ENCODE measurements at regions not wholly inside any gene's neighbourhood (a gene's known extent, or its start where the extent isn't known, plus 50 kb on each side); places are given as distances from the start of the nearest gene placed in this dataset.

DNA sequence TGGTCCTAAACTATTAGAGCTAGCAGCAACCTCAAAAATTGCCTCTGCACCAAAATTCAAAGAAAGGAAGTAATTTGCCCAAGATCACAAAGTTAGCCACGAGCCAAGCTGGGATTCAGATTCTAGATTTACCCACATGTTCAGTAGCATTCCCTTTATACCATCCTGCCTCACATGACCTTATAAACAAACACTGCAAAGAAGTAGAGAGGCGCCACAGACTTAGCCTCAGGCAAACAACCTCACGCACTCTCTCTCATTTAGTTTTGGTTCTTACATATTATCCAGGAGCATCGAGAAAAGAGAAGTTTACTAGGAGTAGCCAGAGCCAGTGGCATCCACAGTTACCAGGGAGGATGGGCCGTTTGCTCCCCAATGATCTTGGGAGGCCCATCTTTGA is 226.6 kb downstream of the OSR1 start:
- no peak for DNase-seq

GRCh38 chr2:19128148-19128547 is 230.3 kb downstream of the OSR1 start:
- no peak for DNase-seq

- DNase-seq: no peak
Measured at GRCh38 chr2:19127616-19128015, 230.8 kb downstream of the OSR1 start.

GRCh38 chr2:19125901-19126680 is 232.3 kb downstream of the OSR1 start:
- DNase-seq: no peak

GRCh38 chr2:19124135-19124534 is 234.3 kb downstream of the OSR1 start:
- no peak for DNase-seq

DNA sequence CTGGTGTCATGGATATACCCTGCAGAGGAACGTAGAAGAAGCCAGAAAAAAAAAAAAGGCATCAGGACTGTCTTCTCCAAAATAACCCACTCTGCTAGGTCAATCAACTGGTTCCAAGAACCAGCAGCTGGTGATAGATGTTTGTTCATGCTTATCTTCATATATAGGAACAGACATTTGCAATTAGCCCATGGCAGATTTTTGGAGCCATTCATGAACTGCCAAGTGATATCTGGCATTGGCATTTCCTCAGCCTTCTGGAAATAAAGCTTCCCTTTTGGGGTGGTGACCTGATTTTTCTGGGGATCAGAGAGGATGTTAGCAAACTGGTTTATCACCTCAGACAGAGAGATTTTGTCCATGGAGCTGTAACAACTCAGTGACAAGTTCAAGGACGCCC is 234.9 kb downstream of the OSR1 start:
- DNase-seq: no peak

GRCh38 chr2:19122220-19122619 is 236.2 kb downstream of the OSR1 start:
- DNase-seq: no peak

DNA sequence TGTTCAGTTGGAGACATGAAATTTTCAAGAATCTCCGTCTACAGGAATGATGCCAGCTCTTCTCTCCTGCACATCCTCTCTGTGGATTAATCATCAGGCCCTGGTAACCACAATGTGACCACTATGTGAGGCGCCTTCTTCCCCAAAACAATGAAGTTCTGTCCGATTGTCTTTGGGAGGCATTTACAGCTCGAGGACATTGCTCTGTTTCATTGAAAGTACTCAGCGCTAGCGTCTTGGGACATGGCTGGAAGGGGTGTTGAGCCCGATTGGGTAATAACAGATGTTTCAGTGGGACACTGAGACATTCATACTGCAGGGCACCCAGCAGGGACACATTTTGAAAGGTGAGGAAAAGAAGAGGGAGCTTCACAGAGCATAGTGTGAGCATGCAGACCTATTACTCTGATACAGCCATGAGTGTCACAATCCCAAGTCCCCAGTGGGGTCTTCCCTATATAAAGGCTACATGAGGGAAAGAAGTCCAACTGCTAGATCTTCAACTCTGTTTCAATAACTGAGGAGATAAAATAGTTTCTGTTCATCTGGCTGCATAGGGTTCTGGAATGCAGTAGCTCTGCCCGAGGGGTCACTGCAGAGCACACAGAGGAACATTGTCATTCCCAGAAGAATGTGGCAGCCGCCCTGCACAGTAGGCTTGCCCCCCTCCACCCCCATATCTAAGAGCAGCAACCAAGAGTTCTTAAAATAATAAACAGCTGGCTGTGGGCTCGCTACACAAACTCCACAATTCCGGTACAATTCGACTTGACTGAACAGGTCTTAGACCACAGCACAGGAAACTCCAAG is 237.3 kb downstream of the OSR1 start:
- no peak for DNase-seq

GRCh38 chr2:19120181-19120580 is 238.2 kb downstream of the OSR1 start:
- no peak for DNase-seq

- no peak for DNase-seq
Measured at GRCh38 chr2:19119326-19120001, 239.0 kb downstream of the OSR1 start.

DNA sequence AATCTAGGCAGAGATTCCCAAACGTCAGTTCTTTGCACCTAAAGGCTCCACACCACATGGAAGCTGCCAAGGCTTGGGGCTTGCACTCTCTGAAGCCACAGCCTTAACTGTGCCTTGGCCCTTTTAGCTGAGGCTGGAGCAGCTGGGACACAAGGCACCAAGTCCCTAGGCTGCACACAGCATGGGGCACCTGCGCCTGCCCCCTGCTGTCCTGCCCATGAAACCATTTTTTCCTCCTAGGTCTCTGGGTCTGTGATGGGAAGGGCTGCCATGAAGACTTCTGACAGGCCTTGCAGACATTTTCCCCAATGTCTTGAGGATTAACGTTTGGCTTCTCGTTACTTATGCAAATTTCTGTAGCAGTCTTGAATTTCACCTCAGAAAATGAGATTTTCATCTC is 241.5 kb downstream of the OSR1 start:
- no peak for DNase-seq

- no peak for DNase-seq
Measured at GRCh38 chr2:19114754-19115231, 243.6 kb downstream of the OSR1 start.

GRCh38 chr2:19114126-19114525 is 244.3 kb downstream of the OSR1 start:
- DNase-seq: no peak

DNA sequence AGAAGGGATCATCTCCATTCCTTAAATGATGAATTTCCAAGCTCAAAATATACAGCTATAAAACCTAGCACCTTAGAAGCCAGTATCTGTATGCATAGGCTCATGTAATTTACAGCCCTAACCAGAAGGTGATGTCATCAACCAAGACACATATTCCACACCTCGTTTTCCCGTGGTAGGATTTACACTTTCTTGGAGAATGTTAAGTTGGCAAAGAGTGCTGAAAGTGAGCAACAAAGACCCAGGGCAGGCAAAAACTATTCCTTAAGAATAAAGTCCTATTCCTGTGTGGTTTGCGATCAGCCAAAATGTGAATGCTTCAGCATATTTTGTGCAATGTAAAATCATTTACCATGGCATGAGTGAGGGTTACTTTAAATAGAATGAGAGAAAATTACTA is 247.1 kb downstream of the OSR1 start:
- DNase-seq: no peak

DNA sequence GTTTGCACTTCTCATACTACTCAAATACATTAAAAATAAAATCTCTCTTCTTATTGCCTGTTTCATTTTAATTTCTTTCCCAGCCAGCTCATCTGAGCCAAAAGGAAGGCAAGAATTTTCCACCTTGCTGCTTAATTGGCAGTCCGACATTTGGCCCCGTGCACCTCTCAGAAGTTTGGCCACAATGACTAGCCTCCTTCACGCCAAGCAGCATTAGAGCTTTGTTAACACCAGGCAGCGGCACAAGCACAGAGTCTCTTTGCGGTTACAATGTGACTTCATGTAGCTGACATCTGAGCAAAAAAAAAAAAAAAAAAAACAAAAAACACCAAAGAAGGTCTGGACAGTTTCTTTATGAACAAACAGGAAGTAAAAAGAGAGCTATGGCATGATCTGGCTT is 248.9 kb downstream of the OSR1 start:
- DNase-seq: no peak

DNA sequence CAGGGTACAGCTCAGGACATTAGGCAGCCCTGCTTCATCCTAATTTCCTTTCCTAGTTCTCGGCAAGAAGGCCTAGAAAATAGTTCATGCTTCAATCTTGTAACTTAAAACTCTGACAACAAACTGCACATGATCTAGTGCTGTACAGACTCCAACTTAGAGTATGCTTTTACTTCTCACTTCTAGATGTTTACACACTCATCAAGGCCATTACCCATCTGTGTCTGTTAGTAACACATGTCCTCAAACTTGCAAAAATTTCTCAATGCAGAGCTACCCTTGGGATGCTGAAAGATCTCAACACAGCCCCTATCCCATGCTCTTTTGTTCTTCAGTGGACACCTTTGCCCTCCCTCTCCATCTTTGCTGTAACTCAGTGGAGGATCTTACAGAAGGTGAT is 252.0 kb downstream of the OSR1 start:
- DNase-seq: no peak

GRCh38 chr2:19104503-19104902 is 253.9 kb downstream of the OSR1 start:
- DNase-seq: no peak

DNA sequence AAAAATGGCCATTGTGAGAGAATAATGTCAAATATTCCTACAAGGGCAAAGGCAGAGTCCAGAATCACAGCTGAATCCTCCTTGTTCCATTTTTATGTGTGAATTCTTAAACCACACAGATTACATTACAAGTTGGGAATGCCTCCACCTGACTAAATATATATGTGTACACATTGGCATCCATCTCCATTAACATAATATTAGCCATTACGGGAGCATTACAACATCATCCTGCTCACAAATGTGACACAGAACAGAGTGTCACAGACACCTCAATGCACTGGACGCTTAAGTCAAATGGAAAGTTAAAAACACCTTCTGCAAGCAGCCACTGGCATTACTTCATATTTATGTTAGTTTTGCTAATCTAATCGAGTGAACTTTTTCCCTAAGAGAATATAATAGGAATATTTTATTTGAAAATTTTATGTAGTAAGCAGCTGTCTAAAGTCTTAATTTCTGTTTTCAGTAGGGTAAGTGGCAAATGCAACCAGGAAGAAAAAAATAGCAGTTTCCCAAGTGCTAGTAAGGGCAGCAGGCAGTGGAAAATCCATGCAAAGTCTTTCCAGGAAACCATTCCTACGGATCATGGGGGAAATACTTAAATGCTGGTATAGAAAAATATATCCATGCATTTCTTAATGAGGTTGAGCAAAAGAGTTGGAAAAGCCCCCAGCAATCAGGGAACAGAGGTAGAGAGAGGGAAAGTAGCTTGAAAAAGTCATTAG is 255.6 kb downstream of the OSR1 start:
- no peak for DNase-seq

DNA sequence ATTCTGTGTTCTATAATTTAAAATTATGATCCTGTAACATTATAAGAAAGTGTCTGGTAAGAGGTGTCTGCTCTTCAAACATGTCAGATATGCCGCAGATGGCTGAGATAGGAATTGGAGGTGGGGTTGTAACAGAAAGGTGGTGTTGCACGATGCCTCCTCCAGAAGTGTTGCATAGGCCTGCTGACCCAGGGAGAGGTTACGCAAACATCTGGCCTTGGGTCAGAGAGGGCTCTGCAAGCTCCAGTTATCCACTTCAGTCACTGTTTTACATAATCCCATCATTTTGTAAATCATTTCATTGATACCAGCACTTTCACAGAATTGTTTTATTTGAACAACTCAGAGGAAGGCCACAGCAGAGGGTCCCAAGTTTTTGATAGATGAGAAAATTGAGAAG is 256.5 kb downstream of the OSR1 start:
- no peak for DNase-seq

- no peak for DNase-seq
Measured at GRCh38 chr2:19100570-19100969, 257.9 kb downstream of the OSR1 start.

DNA sequence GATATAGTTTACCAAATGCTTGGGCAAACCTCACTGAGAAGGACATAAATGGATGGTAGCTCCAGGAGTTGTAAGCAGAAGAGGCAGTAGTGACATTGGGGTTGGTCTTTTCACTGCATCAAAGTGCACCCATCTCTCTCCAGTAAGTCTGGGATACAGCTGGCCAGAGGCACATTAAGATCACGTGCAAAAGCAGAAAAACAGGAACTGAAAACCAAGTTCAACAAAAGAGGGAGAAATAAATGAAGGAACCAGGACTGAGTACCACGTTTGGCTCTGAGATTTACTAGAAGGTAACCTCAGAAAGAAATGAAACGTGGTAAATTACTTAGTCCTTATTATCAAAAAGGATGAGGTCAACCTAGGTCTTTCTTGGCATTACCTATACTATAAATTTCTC is 259.2 kb downstream of the OSR1 start:
- DNase-seq: no peak

DNA sequence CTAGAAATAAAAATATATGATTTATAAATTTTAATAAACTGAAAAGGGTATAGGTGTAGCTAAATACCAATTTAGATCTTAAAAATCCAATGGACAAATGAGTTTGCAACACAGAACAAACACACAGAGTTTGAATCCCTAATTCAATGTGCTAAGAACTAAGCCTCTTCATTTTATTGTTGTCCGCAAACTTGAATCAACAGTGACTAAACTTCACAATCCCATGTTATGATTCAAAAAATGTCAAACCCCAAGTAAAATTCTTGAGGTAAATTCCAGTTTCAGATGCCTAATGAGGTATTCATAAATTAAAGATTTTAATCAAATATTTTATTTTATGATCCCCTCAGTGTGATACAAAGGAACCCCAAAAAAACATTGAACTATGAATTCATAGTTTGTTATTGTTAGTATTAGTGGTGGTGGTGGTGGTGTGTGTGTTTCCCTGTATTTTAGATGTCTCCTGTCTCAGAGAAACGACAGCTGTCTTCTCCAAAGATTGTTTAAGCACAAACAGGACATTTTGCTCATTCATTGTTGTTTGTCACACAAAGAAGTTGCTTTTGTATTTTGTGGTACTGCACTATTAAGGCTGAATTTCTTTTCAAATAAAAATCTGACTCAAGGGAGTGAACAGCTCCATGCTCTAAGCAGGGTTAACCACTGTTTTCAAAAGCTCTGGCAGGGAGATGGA is 259.8 kb downstream of the OSR1 start:
- no peak for DNase-seq

All from NCI-H2081 treated with DMSO at 0.1 percent for 48 hours (cell line).